ENCODE measurements at regions not wholly inside any gene's neighbourhood (a gene's known extent, or its start where the extent isn't known, plus 50 kb on each side); places are given as distances from the start of the nearest gene placed in this dataset.

DNA sequence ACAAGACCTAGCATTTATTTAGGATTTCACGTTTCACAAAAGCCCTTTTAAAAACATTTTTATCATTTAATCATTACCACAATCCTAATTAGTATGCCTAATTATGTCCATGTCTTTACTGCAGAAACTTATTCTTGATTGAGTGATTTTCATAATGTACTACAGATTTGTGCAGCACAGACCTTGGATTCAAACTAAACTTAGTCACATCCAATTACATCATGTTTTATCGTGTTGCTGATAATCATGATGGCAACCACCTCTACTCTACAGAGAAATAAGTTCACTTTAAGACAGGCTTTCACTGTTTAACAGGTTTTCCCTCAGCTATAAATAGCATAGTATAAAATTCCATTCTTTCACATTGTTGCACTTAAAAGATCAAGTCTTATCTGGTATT is 240.9 kb upstream of the RFC3 start:
- TF ChIP-seq, protein P1, sequence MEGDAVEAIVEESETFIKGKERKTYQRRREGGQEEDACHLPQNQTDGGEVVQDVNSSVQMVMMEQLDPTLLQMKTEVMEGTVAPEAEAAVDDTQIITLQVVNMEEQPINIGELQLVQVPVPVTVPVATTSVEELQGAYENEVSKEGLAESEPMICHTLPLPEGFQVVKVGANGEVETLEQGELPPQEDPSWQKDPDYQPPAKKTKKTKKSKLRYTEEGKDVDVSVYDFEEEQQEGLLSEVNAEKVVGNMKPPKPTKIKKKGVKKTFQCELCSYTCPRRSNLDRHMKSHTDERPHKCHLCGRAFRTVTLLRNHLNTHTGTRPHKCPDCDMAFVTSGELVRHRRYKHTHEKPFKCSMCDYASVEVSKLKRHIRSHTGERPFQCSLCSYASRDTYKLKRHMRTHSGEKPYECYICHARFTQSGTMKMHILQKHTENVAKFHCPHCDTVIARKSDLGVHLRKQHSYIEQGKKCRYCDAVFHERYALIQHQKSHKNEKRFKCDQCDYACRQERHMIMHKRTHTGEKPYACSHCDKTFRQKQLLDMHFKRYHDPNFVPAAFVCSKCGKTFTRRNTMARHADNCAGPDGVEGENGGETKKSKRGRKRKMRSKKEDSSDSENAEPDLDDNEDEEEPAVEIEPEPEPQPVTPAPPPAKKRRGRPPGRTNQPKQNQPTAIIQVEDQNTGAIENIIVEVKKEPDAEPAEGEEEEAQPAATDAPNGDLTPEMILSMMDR (IDR thresholded peaks at IDR 0.05; ENCODE audit: low read length, missing control alignments): no peak
- no peak overlapping the region for H3K4me3 ChIP-seq (replicated peaks; ENCODE audit: low read depth, low read length)
- DNase-seq (ENCODE audit: low read depth): peak; percentile 58

DNA sequence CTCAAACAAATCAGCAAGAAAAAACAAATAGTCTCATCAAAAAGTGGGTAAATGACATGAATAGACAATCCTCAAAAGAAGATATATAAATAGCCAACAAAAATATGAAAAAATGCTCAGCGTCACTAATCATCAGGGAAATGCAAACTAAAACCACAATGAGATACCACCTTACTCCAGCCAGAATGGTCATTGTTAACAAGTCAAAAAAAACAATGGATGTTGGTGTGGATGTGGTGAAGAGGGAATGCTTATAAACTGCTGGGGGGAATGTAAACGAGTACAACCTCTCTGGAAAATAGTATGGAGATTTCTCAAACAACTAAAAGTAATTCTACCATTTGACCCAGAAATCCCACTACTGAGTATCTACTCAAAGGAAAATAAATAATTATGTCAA is 239.2 kb upstream of the RFC3 start:
- DNase-seq (ENCODE audit: low read depth): peak; percentile 68
- H3K4me3 ChIP-seq (replicated peaks; ENCODE audit: low read depth, low read length): no peak overlapping the region
- TF ChIP-seq, protein P1 (IDR thresholded peaks at IDR 0.05; ENCODE audit: low read length, missing control alignments): no peak

DNA sequence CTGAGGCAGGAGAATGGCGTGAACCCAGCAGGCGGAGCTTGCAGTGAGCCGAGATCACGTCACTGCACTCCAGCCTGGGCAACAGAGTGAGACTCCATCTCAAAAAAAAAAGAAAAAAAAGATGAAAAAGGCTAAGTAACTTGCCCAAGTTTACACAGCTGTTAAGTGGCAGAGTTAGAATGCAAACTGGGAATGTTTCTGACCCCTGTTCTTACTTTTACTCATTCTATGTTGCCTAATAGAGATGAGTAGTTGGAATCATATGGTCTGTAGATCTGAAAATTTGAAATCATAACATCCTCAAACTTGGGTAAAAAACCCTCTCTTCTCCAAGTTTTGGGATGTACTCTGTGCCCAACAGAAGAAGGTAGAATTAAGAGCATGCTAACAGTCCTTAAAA is 235.8 kb upstream of the RFC3 start:
- peak; percentile 11 for DNase-seq (ENCODE audit: low read depth)
- TF ChIP-seq, protein P1 (IDR thresholded peaks at IDR 0.05; ENCODE audit: low read length, missing control alignments): no peak

DNA sequence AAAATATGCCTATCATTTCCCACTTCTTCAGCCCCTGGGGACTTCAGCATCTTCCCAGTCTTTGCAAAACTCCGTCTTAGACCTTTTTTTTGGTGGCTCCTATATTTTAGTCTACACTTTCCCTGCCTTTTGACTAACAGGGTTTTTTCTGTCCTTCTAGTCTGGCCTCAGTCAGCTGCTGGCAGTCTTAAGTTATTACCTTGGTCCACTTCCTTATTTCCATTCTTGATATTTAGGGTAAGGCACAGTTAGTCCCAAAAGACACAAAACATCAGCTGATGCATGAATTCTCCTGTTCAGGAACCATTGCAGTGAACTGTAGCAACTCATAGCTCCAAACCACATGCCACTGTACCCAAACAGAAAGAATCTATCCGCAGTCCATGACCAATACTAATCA is 234.6 kb upstream of the RFC3 start:
- no peak for DNase-seq (ENCODE audit: low read depth)
- H3K4me3 ChIP-seq (replicated peaks; ENCODE audit: low read depth, low read length): no peak overlapping the region

More for the DNA sequence above, 235.8 kb upstream of the RFC3 start:
- no peak overlapping the region for H3K4me3 ChIP-seq (replicated peaks; ENCODE audit: low read depth, low read length)

DNA sequence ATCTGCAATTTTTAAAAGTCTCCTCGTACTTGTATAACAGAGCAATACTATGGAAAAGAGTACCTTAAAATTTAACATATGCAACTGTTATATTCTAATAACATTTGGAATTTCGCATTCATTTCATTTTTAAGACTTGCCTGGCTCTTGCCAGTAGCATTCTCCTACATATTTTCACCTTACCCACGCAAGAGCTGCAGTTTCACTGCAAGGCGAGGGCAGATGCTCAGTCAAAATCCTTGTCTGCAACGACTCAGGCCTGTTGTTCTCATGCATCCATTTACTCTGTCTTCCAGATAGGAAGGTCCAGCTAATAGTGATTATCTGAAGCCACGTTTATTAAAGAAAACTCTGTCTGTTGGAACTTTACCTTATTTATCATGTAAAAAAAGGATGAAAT is 227.0 kb upstream of the RFC3 start:
- TF ChIP-seq, protein P1 (IDR thresholded peaks at IDR 0.05; ENCODE audit: low read length, missing control alignments): no peak
- DNase-seq (ENCODE audit: low read depth): no peak
- H3K4me3 ChIP-seq (replicated peaks; ENCODE audit: low read depth, low read length): no peak overlapping the region

More for the DNA sequence above, 234.6 kb upstream of the RFC3 start:
- TF ChIP-seq, protein P1 (IDR thresholded peaks at IDR 0.05; ENCODE audit: low read length, missing control alignments): no peak

DNA sequence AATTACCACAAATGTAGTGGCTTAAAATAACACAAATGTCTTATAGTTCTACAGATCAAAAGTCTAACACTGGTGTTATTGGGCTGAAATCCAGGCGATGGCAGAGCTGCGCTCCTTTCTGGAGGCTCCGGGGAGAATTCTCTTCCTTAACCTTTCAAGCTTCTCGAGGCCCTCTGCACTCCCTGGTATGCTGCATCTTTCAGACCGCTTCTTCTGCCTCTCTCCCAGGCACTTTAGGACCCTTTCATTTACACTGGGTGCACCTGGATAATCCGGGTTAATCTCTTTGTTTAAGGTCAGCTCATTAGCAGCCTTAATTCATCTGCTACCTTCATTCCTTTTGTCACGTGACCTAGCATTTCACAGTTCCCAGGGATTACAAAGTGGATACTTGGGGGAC is 211.3 kb upstream of the RFC3 start:
- H3K4me3 ChIP-seq (replicated peaks; ENCODE audit: low read depth, low read length): no peak overlapping the region
- DNase-seq (ENCODE audit: low read depth): peak; percentile 31
- TF ChIP-seq, protein P1 (IDR thresholded peaks at IDR 0.05; ENCODE audit: low read length, missing control alignments): no peak

DNA sequence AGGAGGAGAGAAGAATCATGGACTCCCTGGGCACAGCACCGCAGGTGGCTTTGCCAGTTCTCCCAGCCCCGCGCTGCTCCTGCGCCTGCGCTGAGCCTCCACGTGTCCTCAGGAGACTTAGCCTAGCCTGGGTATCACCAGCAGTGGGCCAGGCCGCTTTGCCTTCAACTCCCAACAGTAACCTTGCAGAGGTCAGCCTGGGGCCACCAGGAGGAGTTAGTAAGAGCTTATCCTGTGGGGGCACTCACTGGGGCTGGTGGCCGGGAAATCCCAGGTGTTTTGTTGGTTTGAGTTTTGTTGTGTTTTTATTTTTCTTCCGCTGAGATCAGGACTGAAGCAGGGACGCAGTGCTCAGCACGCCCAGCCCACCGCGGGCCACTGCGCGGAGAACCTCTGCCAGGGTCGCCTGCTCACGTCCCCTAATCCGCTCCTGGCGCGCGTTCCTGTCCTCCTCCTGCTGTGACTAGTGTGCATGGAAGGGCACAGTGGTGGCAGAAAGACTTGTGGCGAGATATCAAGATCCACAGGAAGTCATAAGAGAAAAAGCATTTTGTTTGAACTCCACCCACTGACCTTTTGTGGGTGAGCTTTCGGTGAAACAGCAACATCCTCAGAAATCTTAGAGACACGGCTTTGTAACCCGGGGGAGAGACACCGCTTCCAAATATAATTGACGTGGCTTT is 207.4 kb upstream of the RFC3 start:
- TF ChIP-seq, protein P1 (IDR thresholded peaks at IDR 0.05; ENCODE audit: low read length, missing control alignments): no peak
- DNase-seq (ENCODE audit: low read depth): peak; percentile 13
- peak overlapping the region; percentile 29 for H3K4me3 ChIP-seq (replicated peaks; ENCODE audit: low read depth, low read length)
